Mucosa of descending colon (tissue), 3 donors: ENCODE measurements at regions not wholly inside any gene's neighbourhood (a gene's known extent, or its start where the extent isn't known, plus 50 kb on each side); places are given as distances from the start of the nearest gene placed in this dataset.

ENCODE experiments used
- ATAC-seq: fragments of 200-7000 bp; cut with Tn5 transposase; one replicate; pipeline ENCODE4 v1.9.1; 2020; ENCODE audit warnings: mild to moderate bottlenecking, moderate library complexity
- DNase-seq, 3 donors: peaks; one replicate each; pipeline ENCODE4 v3.0.0-alpha.2; 2020
- H3K36me3 ChIP-seq: fragments of 200-600 bp; one replicate; pipeline ENCODE4 v1.8.0; 2021; ENCODE audit warnings: low read depth, mild to moderate bottlenecking
- H3K4me1 ChIP-seq: fragments of 200-600 bp; one replicate; pipeline ENCODE4 v1.8.0; 2021; ENCODE audit warnings: low read depth, mild to moderate bottlenecking
- H3K4me3 ChIP-seq: fragments of 200-600 bp; one replicate; pipeline ENCODE4 v1.8.0; 2021; ENCODE audit warnings: mild to moderate bottlenecking
- H3K9me3 ChIP-seq: fragments of 200-600 bp; one replicate; pipeline ENCODE4 v1.8.0; 2021; ENCODE audit warnings: mild to moderate bottlenecking
- CTCF ChIP-seq: fragments of 200-600 bp; IDR thresholded peaks from one replicate; pipeline ENCODE4 v1.8.0; 2022; ENCODE audit warnings: antibody characterized with exemption, mild to moderate bottlenecking
- intact Hi-C, 2 donors: fragments of 100-400 bp; cut with DNase I in 1 of 2; cut with micrococcal nuclease in 1 of 2; formaldehyde crosslinking; loops; one replicate each; pipeline versions ENCODE4 v1.11.0 to v1.11.1; 2022; cut with DNase I, micrococcal nuclease
- donor health status: DM: no; HTN: no; CAD: no; lungs with moderate emphysema.
- donor health status: DM: no; HTN: no; CAD: no.
- donor health status: DM: no; HTN: yes; CAD: no.

GRCh38 chr18:45253056-45253565 is 362.2 kb upstream of the SLC14A2 start:
- no peaks in the 10 kb centered on the region for H3K36me3 ChIP-seq
- H3K4me1 ChIP-seq, result no peaks in the 10 kb centered on the region
- DNase-seq (no peak), ATAC-seq (no peak)
- no peak for TF ChIP-seq CTCF
- H3K4me3 ChIP-seq, result no peak overlapping the region
- intact Hi-C loops, result no loop called here
- H3K9me3 ChIP-seq, result no peaks in the 10 kb centered on the region

DNA sequence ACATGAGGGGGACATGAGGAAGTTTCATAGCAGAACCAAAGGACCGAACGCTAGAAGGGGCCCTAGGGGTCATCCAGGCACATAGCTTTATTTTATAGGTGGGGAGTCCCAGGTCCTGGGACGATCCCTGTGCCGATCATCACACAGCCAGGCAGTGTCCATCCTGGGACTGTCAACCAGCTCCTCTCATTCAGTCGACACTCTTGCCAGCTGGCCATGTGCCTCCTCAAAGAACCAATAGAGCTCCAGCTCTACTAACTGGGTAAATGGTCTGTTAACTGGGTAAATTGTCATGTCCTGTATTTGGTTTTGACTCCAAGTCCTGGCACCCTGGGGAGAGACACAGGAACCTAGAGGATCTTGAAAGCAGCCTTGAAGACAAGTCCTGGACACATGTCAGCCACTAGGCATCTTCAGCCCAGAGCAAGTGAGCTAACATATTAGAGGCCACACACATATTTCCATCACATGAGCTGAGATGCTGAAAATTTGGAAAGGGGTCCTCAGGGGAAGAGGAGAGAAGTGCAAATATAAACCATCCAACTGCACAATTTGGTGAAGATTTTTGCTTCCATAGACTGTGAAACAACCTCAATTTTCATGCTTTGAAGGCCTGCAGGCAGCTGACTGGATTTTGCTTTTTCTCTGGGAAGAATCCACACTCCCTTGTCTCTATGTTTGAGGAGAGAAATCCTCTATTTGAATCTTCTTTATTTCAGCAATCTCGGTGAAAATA is 361.1 kb upstream of the SLC14A2 start:
- Histone ChIP-seq H3K9me3 (no peaks in the 10 kb centered on the region), H3K36me3 (no peaks in the 10 kb centered on the region), H3K4me1 (no peaks in the 10 kb centered on the region), H3K4me3 (no peak overlapping the region)
- ATAC-seq (no peak), DNase-seq (no peak)
- no peak for TF ChIP-seq CTCF
- intact Hi-C loops, result no loop called here

- H3K4me3 ChIP-seq, result no peak overlapping the region
- H3K36me3 ChIP-seq, result no peaks in the 10 kb centered on the region
- DNase-seq, result peak in 1 of 3 donors; percentile 63
- no peaks in the 10 kb centered on the region for H3K9me3 ChIP-seq
- intact Hi-C loops, result no loop called here
- no peak for TF ChIP-seq CTCF
- peak; percentile 39 for ATAC-seq
- H3K4me1 ChIP-seq, result no peaks in the 10 kb centered on the region
Measured at GRCh38 chr18:45254709-45255082, 360.6 kb upstream of the SLC14A2 start.

DNA sequence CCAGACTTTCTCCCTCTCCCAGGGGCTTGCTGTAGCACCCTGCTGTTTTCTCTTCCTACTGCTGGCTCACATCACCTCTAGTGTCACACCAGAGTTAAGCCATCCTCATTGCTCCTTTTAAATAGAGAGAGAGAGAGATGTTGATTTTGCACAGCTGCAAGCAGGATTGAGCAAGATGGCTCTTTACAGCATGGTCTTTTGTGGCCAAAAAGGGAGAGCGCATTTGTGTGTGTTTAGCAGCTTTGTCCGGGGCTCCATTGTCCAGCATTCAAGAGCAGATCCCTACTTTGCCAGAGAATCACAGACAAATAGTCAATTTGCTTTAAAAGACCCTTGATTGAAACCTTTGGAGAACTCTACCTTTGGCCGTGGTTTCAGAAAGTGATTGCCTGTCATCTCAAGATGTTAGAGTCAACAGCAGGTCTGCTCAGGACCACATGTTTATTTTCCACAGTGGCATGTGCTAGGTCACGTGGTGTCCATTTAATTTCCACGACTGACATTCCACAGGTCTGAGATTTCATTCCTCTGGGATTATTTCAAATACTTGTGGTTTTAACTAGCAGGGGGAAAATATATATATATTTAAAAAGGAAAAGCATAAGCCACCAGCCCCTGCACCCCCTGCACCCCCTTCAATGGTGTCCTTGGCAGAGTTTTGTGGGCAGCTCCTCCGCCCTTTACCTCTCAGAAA is 359.9 kb upstream of the SLC14A2 start:
- ATAC-seq (peak; percentile 59), DNase-seq (peak in 1 of 3 donors; percentile 27)
- no peaks in the 10 kb centered on the region for H3K9me3 ChIP-seq

GRCh38 chr18:45260125-45260524 is 355.2 kb upstream of the SLC14A2 start:
- Histone ChIP-seq H3K4me1 (no peaks in the 10 kb centered on the region), H3K9me3 (no peaks in the 10 kb centered on the region), H3K4me3 (no peak overlapping the region), H3K36me3 (no peaks in the 10 kb centered on the region)
- no peak for ATAC-seq
- no peak for TF ChIP-seq CTCF
- intact Hi-C loops, result no loop called here
- DNase-seq, result no peak

More for the DNA sequence above, 359.9 kb upstream of the SLC14A2 start:
- Histone ChIP-seq H3K4me3 (no peak overlapping the region), H3K4me1 (no peaks in the 10 kb centered on the region), H3K36me3 (no peaks in the 10 kb centered on the region)
- intact Hi-C loops, result no loop called here
- TF ChIP-seq CTCF, result no peak
